OCI-LY7 (cell line): ENCODE measurements at regions not wholly inside any gene's neighbourhood (a gene's known extent, or its start where the extent isn't known, plus 50 kb on each side); places are given as distances from the start of the nearest gene placed in this dataset.

Experiments used
- BruUV-seq: library from RNA; stranded (reverse); fragments of 400-500 nt; replicated peaks from 2 replicates; lab custom pipeline; 2021; lab: Mats Ljungman, UMichigan
- CTCF ChIA-PET: fragments of 300-600 bp; sonication (Branson Sonifier 250); formaldehyde crosslinking; loops from one replicate; lab custom pipeline; 2022; ENCODE audit warnings: antibody characterized with exemption; ENCODE audit not compliant: unreplicated experiment; lab: Charles Lee
- POLR2A ChIA-PET: fragments of 300-600 bp; sonication (Branson Sonifier 250); formaldehyde crosslinking; loops from one replicate; lab custom pipeline; 2022; ENCODE audit warnings: antibody characterized with exemption; lab: Charles Lee
- DNase-seq: peaks from one replicate; pipeline ENCODE4 v3.0.0-alpha.2; 2015; ENCODE audit warnings: low spot score
- H2AFZ ChIP-seq: fragments of 200-600 bp; sonication (generic), shearing (Covaris generic); 2 replicates; pipeline ENCODE4 v1.6.1; 2014; ENCODE audit warnings: mild to moderate bottlenecking, antibody characterized with exemption, low read length, moderate library complexity
- H3K27ac ChIP-seq: fragments of 200-600 bp; sonication (generic); 2 replicates; pipeline ENCODE4 v1.5.1; 2014; ENCODE audit warnings: mixed run types, low read depth, mild to moderate bottlenecking, moderate library complexity, low read length, inconsistent platforms; ENCODE audit not compliant: poor library complexity, severe bottlenecking
- H3K36me3 ChIP-seq: fragments of 200-600 bp; sonication (generic); 2 replicates; pipeline ENCODE4 v1.6.1; 2014; ENCODE audit warnings: mild to moderate bottlenecking, antibody characterized with exemption, low read length, moderate library complexity, mixed read lengths; ENCODE audit not compliant: insufficient read depth
- H3K4me1 ChIP-seq: fragments of 200-600 bp; sonication (generic); 2 replicates; pipeline ENCODE4 v1.5.1; 2014; ENCODE audit warnings: mild to moderate bottlenecking, low read length; ENCODE audit not compliant: insufficient read depth, poor library complexity, severe bottlenecking
- H3K4me2 ChIP-seq: fragments of 200-600 bp; sonication (generic); 2 replicates; pipeline ENCODE4 v1.6.1; 2014; ENCODE audit warnings: mild to moderate bottlenecking, low read length
- H3K4me3 ChIP-seq: fragments of 200-600 bp; sonication (generic); 2 replicates; pipeline ENCODE4 v1.5.1; 2014; ENCODE audit warnings: mild to moderate bottlenecking, low read depth, low read length; ENCODE audit not compliant: poor library complexity, severe bottlenecking
- H3K79me2 ChIP-seq: fragments of 200-600 bp; sonication (generic); 2 replicates; pipeline ENCODE4 v1.6.1; 2016; ENCODE audit warnings: low read depth, mild to moderate bottlenecking, low read length, moderate library complexity, mixed read lengths; ENCODE audit not compliant: insufficient read depth
- H3K9me2 ChIP-seq: fragments of 200-600 bp; sonication (generic); 2 replicates; pipeline ENCODE4 v1.6.1; 2016; ENCODE audit warnings: mild to moderate bottlenecking, low read length, mixed read lengths; ENCODE audit not compliant: insufficient read depth
- H3K9me3 ChIP-seq: fragments of 200-600 bp; sonication (generic); 2 replicates; pipeline ENCODE4 v1.6.1; 2014; ENCODE audit warnings: mild to moderate bottlenecking, mixed run types, low read length, mixed read lengths
- H4K20me1 ChIP-seq: fragments of 200-600 bp; sonication (generic); 2 replicates; pipeline ENCODE4 v1.6.1; 2014; ENCODE audit warnings: mild to moderate bottlenecking, antibody characterized with exemption, low read length, moderate library complexity, mixed read lengths; ENCODE audit not compliant: insufficient read depth
- CTCF ChIP-seq: fragments of 200-600 bp; sonication (generic); conservative IDR thresholded peaks from 2 replicates; pipeline ENCODE4 v1.5.1; 2014; ENCODE audit warnings: mild to moderate bottlenecking, antibody characterized with exemption, low read length, moderate library complexity, mixed read lengths
- EZH2phosphoT487 ChIP-seq: fragments of 200-600 bp; sonication (generic); IDR thresholded peaks from 2 replicates; pipeline ENCODE4 v1.6.1; 2018; ENCODE audit warnings: low read depth, borderline replicate concordance, mild to moderate bottlenecking, mixed run types, antibody characterized with exemption, low read length, moderate library complexity, mixed read lengths
- intact Hi-C: fragments of 100-400 bp; cut with micrococcal nuclease; formaldehyde crosslinking; loops from one replicate; pipeline ENCODE4 v1.10.0; 2022; ENCODE audit not compliant: unreplicated experiment

- CTCF ChIA-PET, result no interaction called here
- no peaks in the 10 kb centered on the region for H4K20me1 ChIP-seq
- POLR2A ChIA-PET, result no interaction called here
- no peaks in the 10 kb centered on the region for H3K4me1 ChIP-seq
- no peak for TF ChIP-seq EZH2phosphoT487
- no peak for TF ChIP-seq CTCF
- DNase-seq, result no peak
- no peaks in the 10 kb centered on the region for H3K9me2 ChIP-seq
- no peak overlapping the region for H2AFZ ChIP-seq
- intact Hi-C loops, result no loop called here
- H3K27ac ChIP-seq, result no peak overlapping the region
- BruUV-seq, result no TSS peak
- H3K4me2 ChIP-seq, result no peak overlapping the region
- no peak overlapping the region for H3K4me3 ChIP-seq
- H3K9me3 ChIP-seq, result no peaks in the 10 kb centered on the region
- no peaks in the 10 kb centered on the region for H3K36me3 ChIP-seq
- H3K79me2 ChIP-seq, result no peaks in the 10 kb centered on the region
Observed at GRCh38 chr1:199660071-199660470, 367.4 kb upstream of the NR5A2 start.

GRCh38 chr1:199665371-199665770 is 362.1 kb upstream of the NR5A2 start:
- H3K4me1 ChIP-seq, result no peaks in the 10 kb centered on the region
- H3K79me2 ChIP-seq, result no peaks in the 10 kb centered on the region
- no peak overlapping the region for H3K4me3 ChIP-seq
- H3K9me2 ChIP-seq, result no peaks in the 10 kb centered on the region
- H3K4me2 ChIP-seq, result no peak overlapping the region
- H3K36me3 ChIP-seq, result no peaks in the 10 kb centered on the region
- no peaks in the 10 kb centered on the region for H4K20me1 ChIP-seq
- intact Hi-C loops, result no loop called here
- no peak overlapping the region for H3K27ac ChIP-seq
- CTCF ChIA-PET, result no interaction called here
- DNase-seq, result no peak
- H2AFZ ChIP-seq, result no peak overlapping the region
- no peaks in the 10 kb centered on the region for H3K9me3 ChIP-seq
- POLR2A ChIA-PET, result interaction anchor here (1.0 kb wide), 1 partner anchor 9 kb away, joined by 3 read pairs; no protein-coding TSS in a partner anchor
- BruUV-seq, result no TSS peak
- TF ChIP-seq EZH2phosphoT487, result no peak
- no peak for TF ChIP-seq CTCF

GRCh38 chr1:199667089-199667488 is 360.4 kb upstream of the NR5A2 start:
- Histone ChIP-seq H3K4me3 (no peak overlapping the region), H4K20me1 (no peaks in the 10 kb centered on the region), H3K79me2 (no peaks in the 10 kb centered on the region), H3K9me2 (no peaks in the 10 kb centered on the region), H3K4me1 (no peaks in the 10 kb centered on the region), H2AFZ (no peak overlapping the region), H3K4me2 (no peak overlapping the region), H3K27ac (no peak overlapping the region), H3K36me3 (no peaks in the 10 kb centered on the region), H3K9me3 (no peaks in the 10 kb centered on the region)
- POLR2A ChIA-PET, result interaction anchor here (0.7 kb wide), 1 partner anchor 1315 kb away, joined by 4 read pairs; no protein-coding TSS in a partner anchor
- TF ChIP-seq CTCF (no peak), EZH2phosphoT487 (no peak)
- intact Hi-C loops, result no loop called here
- CTCF ChIA-PET, result no interaction called here
- no peak for DNase-seq
- no TSS peak for BruUV-seq
